ENCODE measurements at regions not wholly inside any gene's neighbourhood (a gene's known extent, or its start where the extent isn't known, plus 50 kb on each side); places are given as distances from the start of the nearest gene placed in this dataset.
A peak's percentile ranks its signal among the peaks of the same experiment; 100 is the strongest.

- no peak for TF ChIP-seq POLR2AphosphoS5 (IDR thresholded peaks at IDR 0.05; ENCODE audit: insufficient read depth in 1 of 2, low read depth in 1 of 2)
- TF ChIP-seq CTCF (IDR thresholded peaks at IDR 0.05), result no peak
- TF ChIP-seq POLR2A (IDR thresholded peaks at IDR 0.05), result no peak
- Histone ChIP-seq H3K4me1 (peaks cover 5% of the 10 kb centered on the region), H3K9me3 (no peaks in the 10 kb centered on the region), H3K27me3 (no peaks in the 10 kb centered on the region), H3K36me3 (no peaks in the 10 kb centered on the region), H3K27ac (peak overlapping the region; percentile 48), H3K4me3 (no peak overlapping the region)
- intact Hi-C loops (cut with DNase I), result no loop called here
- DNase-seq (ENCODE audit: extremely low spot score in 2 of 2), result no peak
Measured at GRCh38 chr7:155229548-155230168, 68.0 kb upstream of the INSIG1 start.

GRCh38 chr7:155230169-155230593, 67.5 kb upstream of the INSIG1 start:
- Histone ChIP-seq H3K9me3 (no peaks in the 10 kb centered on the region), H3K36me3 (no peaks in the 10 kb centered on the region), H3K4me1 (peaks cover 5% of the 10 kb centered on the region), H3K27ac (peak overlapping the region; percentile 48), H3K4me3 (no peak overlapping the region), H3K27me3 (no peaks in the 10 kb centered on the region)
- intact Hi-C loops (cut with DNase I), result no loop called here
- TF ChIP-seq POLR2AphosphoS5 (IDR thresholded peaks at IDR 0.05; ENCODE audit: insufficient read depth in 1 of 2, low read depth in 1 of 2) (peak in 1 of 2 donors; percentile 27), CTCF (IDR thresholded peaks at IDR 0.05) (no peak)
- no peak for DNase-seq (ENCODE audit: extremely low spot score in 2 of 2)

- H3K4me3 ChIP-seq, result no peak overlapping the region
- no peak for DNase-seq (ENCODE audit: extremely low spot score in 2 of 2)
- no peaks in the 10 kb centered on the region for H3K36me3 ChIP-seq
- H3K27ac ChIP-seq, result peak overlapping the region; percentile 48
- peaks cover 5% of the 10 kb centered on the region for H3K4me1 ChIP-seq
- H3K27me3 ChIP-seq, result no peaks in the 10 kb centered on the region
- no peaks in the 10 kb centered on the region for H3K9me3 ChIP-seq
- intact Hi-C loops (cut with DNase I), result no loop called here
- TF ChIP-seq POLR2AphosphoS5 (IDR thresholded peaks at IDR 0.05; ENCODE audit: insufficient read depth in 1 of 2, low read depth in 1 of 2), result no peak
- TF ChIP-seq POLR2A (IDR thresholded peaks at IDR 0.05), result no peak
- TF ChIP-seq CTCF (IDR thresholded peaks at IDR 0.05), result no peak
Measured at GRCh38 chr7:155231241-155231800, 66.4 kb upstream of the INSIG1 start.

- Histone ChIP-seq H3K27me3 (no peaks in the 10 kb centered on the region), H3K9me3 (no peaks in the 10 kb centered on the region), H3K4me3 (no peak overlapping the region), H3K27ac (no peak overlapping the region), H3K36me3 (no peaks in the 10 kb centered on the region), H3K4me1 (peaks cover 5% of the 10 kb centered on the region)
- intact Hi-C loops (cut with DNase I), result no loop called here
- no peak for DNase-seq (ENCODE audit: extremely low spot score in 2 of 2)
- TF ChIP-seq CTCF (IDR thresholded peaks at IDR 0.05) (no peak), POLR2A (IDR thresholded peaks at IDR 0.05) (no peak), POLR2AphosphoS5 (IDR thresholded peaks at IDR 0.05; ENCODE audit: insufficient read depth in 1 of 2, low read depth in 1 of 2) (no peak)
Measured at GRCh38 chr7:155231941-155232340, 65.7 kb upstream of the INSIG1 start.

GRCh38 chr7:155232911-155233310, 64.8 kb upstream of the INSIG1 start:
- Histone ChIP-seq H3K27ac (peak overlapping the region; percentile 42), H3K4me1 (peaks cover 5% of the 10 kb centered on the region), H3K27me3 (no peaks in the 10 kb centered on the region), H3K4me3 (no peak overlapping the region), H3K9me3 (no peaks in the 10 kb centered on the region), H3K36me3 (no peaks in the 10 kb centered on the region)
- intact Hi-C loops (cut with DNase I), result no loop called here
- TF ChIP-seq POLR2A (IDR thresholded peaks at IDR 0.05), result no peak
- TF ChIP-seq CTCF (IDR thresholded peaks at IDR 0.05), result no peak
- no peak for TF ChIP-seq POLR2AphosphoS5 (IDR thresholded peaks at IDR 0.05; ENCODE audit: insufficient read depth in 1 of 2, low read depth in 1 of 2)
- no peak for DNase-seq (ENCODE audit: extremely low spot score in 2 of 2)

Measured in vagina (tissue), 2 donors.